ENCODE measurements at regions not wholly inside any gene's neighbourhood (a gene's known extent, or its start where the extent isn't known, plus 50 kb on each side); places are given as distances from the start of the nearest gene placed in this dataset.
"Not testable (repeated sequence)": the region's sequence is repeated elsewhere in the genome, so short reads cannot be mapped to it uniquely, and the experiment has no call there.

DNA sequence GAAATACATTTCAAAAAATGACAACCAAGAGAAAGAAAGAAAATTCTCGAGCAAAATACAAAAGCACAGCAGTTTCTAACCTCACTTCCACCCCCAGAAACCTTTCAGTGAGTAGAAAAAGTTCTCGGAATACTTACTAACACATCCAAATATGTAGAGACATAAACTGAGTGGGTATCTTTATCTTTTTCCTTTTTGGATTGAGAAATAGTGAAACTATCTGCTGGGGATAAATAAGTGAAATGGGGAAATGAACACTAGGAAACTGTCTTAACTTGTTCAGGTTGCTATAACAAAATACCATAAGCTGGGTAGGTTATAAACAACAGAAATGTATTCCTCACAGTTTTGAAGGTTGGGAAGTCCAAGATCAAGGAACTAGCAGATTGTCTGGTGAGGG lies 72.0 kb downstream of the VCAM1 start:
- Mint-ChIP-seq H3K27me3 (peaks cover 47% of the 10 kb centered on the region), H3K9me3 (ENCODE audit: low read depth) (no peaks in the 10 kb centered on the region), H3K4me3 (no peak overlapping the region), H3K36me3 (no peaks in the 10 kb centered on the region), H3K4me1 (no peaks in the 10 kb centered on the region), H3K27ac (no peak overlapping the region)
- no peak for ATAC-seq
- CTCF ChIA-PET: no interaction called here
- no peak for DNase-seq

DNA sequence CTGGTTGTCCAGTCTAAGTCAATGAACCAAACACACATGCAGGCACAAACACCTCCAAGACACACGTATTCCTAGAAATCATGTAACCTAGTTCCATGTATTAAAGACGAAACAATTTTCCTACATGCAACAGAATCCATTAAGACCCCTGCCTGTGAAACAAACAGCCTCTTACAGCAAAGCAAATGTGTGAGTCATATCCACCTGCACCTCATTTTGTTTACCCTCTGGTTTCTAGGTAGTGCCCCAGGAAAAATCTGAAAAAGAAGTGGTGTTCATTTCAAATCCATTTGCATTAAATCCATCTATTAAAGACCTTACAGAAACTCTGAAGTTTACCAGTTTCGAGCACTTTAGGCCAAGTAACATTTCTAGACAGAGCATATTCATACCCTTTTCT lies 74.1 kb downstream of the VCAM1 start:
- no peaks in the 10 kb centered on the region for H3K9me3 Mint-ChIP-seq (ENCODE audit: low read depth)
- H3K4me1 Mint-ChIP-seq: no peaks in the 10 kb centered on the region
- no peak overlapping the region for H3K27ac Mint-ChIP-seq
- peaks cover 48% of the 10 kb centered on the region for H3K27me3 Mint-ChIP-seq
- ATAC-seq (no peak), DNase-seq (no peak)
- no peak overlapping the region for H3K4me3 Mint-ChIP-seq
- no peaks in the 10 kb centered on the region for H3K36me3 Mint-ChIP-seq
- CTCF ChIA-PET: no interaction called here

DNA sequence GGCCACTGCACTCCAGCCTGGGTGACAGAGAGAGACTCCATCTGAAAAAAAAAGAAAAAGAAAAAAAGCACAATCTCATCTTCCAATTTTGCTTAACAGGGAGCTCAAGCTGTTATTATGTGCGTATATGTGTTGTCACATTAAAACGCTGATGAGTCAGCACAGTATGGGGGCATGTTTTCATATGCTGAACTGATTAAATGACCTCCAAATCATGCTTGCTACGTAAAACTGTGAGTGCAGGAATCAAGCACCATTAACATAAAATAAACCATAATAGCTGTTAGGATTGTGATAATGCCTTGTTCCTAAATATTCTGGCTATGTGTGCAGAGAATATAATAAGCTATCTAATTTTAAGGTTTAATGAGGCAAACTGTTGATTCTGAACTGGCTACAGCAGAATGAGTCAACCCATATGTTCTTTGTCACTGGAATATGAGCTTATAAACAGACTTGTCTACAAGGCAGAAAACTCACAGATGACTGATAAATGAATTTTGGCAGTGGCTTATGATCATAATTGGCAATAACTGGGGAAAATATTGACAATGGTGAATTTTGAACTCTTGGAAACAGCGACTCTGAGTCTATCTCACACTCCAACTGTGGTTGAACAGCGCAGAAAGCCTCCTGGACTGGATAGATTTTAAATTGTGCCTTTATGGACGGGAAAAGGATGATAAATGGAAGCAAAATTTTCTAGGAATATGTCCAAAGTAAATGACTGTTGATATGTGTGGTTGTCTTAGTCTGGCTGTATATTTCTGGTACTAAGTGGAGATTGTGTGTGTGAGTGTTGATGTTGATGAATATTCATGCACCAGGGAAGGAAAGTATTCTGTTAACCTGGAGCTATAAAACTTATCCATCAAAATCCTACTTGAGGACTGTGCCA lies 75.5 kb downstream of the VCAM1 start:
- no peak overlapping the region for H3K27ac Mint-ChIP-seq
- ATAC-seq: no peak
- peaks cover 46% of the 10 kb centered on the region for H3K27me3 Mint-ChIP-seq
- no peak overlapping the region for H3K4me3 Mint-ChIP-seq
- no peaks in the 10 kb centered on the region for H3K9me3 Mint-ChIP-seq (ENCODE audit: low read depth)
- no peaks in the 10 kb centered on the region for H3K4me1 Mint-ChIP-seq
- DNase-seq: no peak
- CTCF ChIA-PET: interaction anchor here (1.0 kb wide), 1 partner anchor 57 kb away, joined by 3 read pairs; no protein-coding TSS in a partner anchor
- no peaks in the 10 kb centered on the region for H3K36me3 Mint-ChIP-seq

DNA sequence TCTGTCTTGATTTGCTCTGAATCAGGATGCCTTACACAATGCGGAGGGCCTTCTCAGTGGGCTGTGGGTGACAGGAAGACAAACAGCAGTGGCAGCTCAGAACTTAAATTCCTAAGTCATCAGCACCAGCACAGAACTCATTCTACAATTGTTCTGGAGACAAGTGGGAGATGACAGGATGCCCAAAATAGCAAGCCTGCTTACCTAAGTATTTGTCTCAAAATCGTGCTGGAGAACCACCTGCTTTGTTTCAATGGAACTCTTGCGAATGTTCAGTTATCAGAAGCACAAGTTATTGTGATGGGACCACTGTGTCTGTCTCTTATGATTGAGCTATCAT lies 76.1 kb downstream of the VCAM1 start:
- H3K27ac Mint-ChIP-seq: no peak overlapping the region
- CTCF ChIA-PET: interaction anchor here (1.0 kb wide), 1 partner anchor 56 kb away, joined by 3 read pairs; no protein-coding TSS in a partner anchor
- H3K4me3 Mint-ChIP-seq: no peak overlapping the region
- no peak for DNase-seq
- no peaks in the 10 kb centered on the region for H3K4me1 Mint-ChIP-seq
- no peak for ATAC-seq
- no peaks in the 10 kb centered on the region for H3K36me3 Mint-ChIP-seq
- peaks cover 42% of the 10 kb centered on the region for H3K27me3 Mint-ChIP-seq
- H3K9me3 Mint-ChIP-seq (ENCODE audit: low read depth): no peaks in the 10 kb centered on the region

DNA sequence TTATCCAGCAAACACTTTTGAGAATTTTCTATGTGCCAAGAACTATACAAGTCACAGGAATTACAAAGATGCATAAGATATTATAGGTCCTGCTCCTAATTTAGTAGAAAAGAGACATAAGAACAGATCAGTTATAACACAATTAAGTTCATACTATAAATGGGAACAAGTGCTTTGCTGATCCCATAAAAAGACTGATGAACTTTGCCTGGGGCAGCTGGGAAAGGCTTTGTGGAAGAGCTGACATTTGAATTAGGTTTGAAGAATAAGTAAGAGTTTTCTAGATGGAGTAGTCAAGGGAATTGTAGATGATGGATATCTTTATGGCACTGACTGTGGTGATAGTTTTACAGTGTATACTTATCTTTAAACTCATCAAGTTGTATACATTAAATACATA lies 76.5 kb downstream of the VCAM1 start:
- no peak overlapping the region for H3K27ac Mint-ChIP-seq
- H3K36me3 Mint-ChIP-seq: no peaks in the 10 kb centered on the region
- no peaks in the 10 kb centered on the region for H3K4me1 Mint-ChIP-seq
- H3K4me3 Mint-ChIP-seq: no peak overlapping the region
- CTCF ChIA-PET: no interaction called here
- ATAC-seq (no peak), DNase-seq (no peak)
- H3K9me3 Mint-ChIP-seq (ENCODE audit: low read depth): no peaks in the 10 kb centered on the region
- H3K27me3 Mint-ChIP-seq: peaks cover 42% of the 10 kb centered on the region

DNA sequence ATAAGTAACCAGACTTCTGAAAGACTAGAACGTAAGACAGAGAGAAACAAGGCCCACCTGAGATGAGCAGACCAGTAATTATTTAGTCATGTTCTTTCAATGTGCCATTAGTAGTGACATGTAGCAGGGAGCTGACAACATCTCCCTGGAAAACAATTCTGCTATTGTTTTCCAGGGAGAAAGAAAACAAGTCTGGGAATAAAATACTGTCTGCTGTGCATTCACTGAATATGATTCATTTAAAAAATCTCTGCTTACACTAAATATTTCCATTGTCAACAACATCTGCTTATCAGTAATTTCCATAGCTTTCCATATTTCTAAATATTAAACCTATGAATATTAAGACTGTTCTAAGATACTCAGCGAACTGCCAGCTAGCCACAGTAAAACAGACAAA lies 80.0 kb downstream of the VCAM1 start:
- DNase-seq (no peak), ATAC-seq (no peak)
- Mint-ChIP-seq H3K36me3 (no peaks in the 10 kb centered on the region), H3K4me3 (no peak overlapping the region), H3K4me1 (no peaks in the 10 kb centered on the region), H3K27ac (no peak overlapping the region), H3K27me3 (peaks cover 33% of the 10 kb centered on the region), H3K9me3 (ENCODE audit: low read depth) (peaks cover 2% of the 10 kb centered on the region)
- CTCF ChIA-PET: no interaction called here

DNA sequence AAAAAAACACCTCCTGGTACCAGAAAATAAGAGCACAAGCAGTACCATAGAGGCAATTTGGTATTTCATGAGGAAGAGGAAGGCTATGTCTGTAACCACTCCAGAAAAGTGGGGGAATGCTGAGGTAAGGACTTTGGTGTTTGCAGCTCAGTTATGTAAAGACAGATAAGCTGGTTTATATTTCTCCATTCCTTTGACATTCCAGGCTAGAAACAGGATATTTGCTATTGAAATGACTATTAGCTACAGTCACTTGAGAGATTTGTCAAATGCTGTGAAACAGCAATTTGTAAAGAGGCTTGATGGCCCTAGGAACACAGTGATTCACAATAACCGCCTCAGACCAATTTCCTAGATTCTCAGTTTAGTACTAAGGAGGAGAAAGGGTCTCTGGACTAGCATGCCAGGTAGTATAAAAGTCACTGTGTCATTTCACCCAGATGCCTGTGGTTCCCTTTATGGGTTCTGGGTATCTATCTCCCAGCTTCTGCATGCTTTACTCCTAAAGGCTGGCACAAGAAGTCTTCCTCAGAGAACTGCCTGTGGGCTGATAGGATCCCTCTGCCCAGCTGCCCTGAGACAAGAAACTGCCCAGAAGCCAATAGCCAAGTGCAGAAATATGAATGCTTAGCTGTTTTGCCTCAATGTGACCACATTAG lies 80.5 kb downstream of the VCAM1 start:
- H3K27me3 Mint-ChIP-seq: peaks cover 31% of the 10 kb centered on the region
- CTCF ChIA-PET: interaction anchor here (0.5 kb wide), 1 partner anchor 29 kb away, joined by 3 read pairs; no protein-coding TSS in a partner anchor
- H3K36me3 Mint-ChIP-seq: no peaks in the 10 kb centered on the region
- peaks cover 2% of the 10 kb centered on the region for H3K9me3 Mint-ChIP-seq (ENCODE audit: low read depth)
- no peaks in the 10 kb centered on the region for H3K4me1 Mint-ChIP-seq
- H3K27ac Mint-ChIP-seq: no peak overlapping the region
- H3K4me3 Mint-ChIP-seq: no peak overlapping the region
- DNase-seq (no peak), ATAC-seq (no peak)

DNA sequence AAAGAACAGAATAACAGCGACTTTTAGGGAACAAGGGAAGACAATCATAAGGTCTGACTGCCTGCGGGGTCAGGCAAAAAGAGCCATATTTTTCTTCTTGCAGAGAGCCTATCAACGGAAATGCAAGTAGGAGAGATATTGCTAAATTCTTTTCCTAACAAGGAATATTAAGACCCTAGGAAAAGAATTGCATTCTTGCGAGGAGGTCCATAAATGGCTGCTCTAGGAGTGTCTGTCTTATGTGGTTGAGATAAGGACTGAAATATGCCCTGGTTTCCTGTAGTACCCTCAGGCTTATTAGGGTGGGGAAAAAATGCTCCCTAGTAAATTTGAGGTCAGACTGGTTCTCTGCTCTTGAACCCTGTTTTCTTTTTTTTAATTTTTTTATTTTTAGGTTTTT lies 81.7 kb downstream of the VCAM1 start:
- H3K4me3 Mint-ChIP-seq; H3K9me3 Mint-ChIP-seq (ENCODE audit: low read depth); ATAC-seq; CTCF ChIA-PET; H3K36me3 Mint-ChIP-seq; H3K27ac Mint-ChIP-seq; DNase-seq; H3K4me1 Mint-ChIP-seq: not testable (repeated sequence)
- peaks cover 27% of the 10 kb centered on the region for H3K27me3 Mint-ChIP-seq

DNA sequence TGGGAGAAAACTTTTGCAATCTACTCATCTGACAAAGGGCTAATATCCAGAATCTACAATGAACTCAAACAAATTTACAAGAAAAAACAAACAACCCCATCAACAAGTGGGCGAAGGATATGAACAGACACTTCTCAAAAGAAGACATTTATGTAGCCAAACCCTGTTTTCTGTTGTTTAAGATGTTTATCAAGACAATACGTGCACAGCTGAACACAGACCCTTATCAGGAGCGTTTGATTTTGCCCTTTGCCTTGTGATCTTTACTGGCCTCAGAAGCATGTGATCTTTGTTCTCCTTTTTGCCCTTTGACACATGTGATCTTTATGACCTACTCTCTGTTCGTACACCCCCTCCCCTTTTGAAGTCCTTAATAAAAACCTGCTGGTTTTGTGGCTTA lies 83.7 kb downstream of the VCAM1 start:
- CTCF ChIA-PET; H3K4me1 Mint-ChIP-seq; H3K4me3 Mint-ChIP-seq; ATAC-seq; DNase-seq; H3K9me3 Mint-ChIP-seq (ENCODE audit: low read depth); H3K36me3 Mint-ChIP-seq; H3K27ac Mint-ChIP-seq: not testable (repeated sequence)
- peaks cover 25% of the 10 kb centered on the region for H3K27me3 Mint-ChIP-seq

DNA sequence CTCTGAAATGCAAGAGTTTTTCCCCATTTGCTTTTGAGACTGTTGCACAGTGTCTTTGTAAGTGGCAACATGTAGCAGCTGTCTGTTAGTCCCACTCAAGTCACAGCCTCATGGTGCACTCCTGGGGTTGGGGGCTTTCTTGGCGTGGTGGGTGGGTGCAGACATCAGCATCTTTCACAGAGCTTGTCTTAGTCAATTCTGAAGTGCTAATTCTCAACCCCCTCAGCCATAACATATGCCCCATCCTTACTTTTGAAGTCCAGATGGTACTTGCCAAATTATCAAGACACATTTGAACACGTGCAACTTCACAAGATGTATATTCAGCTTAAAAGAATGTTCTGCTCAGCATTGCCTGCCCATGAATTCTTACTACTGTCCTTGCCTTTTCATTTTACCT lies 87.1 kb downstream of the VCAM1 start:
- DNase-seq (no peak), ATAC-seq (no peak)
- Mint-ChIP-seq H3K4me1 (peaks cover 5% of the 10 kb centered on the region), H3K36me3 (no peaks in the 10 kb centered on the region), H3K9me3 (ENCODE audit: low read depth) (peaks cover 2% of the 10 kb centered on the region), H3K27me3 (peaks cover 27% of the 10 kb centered on the region), H3K4me3 (no peak overlapping the region), H3K27ac (no peak overlapping the region)
- CTCF ChIA-PET: no interaction called here

DNA sequence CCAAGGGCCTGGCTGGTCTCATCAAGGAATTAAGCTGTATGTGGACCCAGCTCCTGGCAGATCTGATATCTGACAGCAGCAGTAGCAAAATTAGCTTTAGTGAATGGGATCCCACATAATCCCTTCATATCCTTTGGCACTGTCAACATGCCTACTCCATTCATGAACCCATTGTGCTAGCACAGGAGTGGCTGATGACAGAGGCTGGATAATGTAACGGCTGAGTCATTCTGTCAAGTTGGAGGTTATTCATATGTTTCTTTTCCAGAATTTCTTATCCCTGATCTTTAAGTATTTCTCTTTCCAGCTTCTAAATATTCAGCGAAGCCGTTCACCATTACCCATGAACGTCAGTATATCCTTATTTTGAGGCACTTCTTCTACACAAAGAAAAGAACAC lies 84.3 kb downstream of the EXTL2 start:
- ATAC-seq (no peak), DNase-seq (no peak)
- Mint-ChIP-seq H3K4me1 (peaks cover 14% of the 10 kb centered on the region), H3K4me3 (no peak overlapping the region), H3K27ac (no peak overlapping the region), H3K27me3 (peaks cover 28% of the 10 kb centered on the region), H3K9me3 (ENCODE audit: low read depth) (no peaks in the 10 kb centered on the region), H3K36me3 (peaks cover 10% of the 10 kb centered on the region)
- CTCF ChIA-PET: no interaction called here

DNA sequence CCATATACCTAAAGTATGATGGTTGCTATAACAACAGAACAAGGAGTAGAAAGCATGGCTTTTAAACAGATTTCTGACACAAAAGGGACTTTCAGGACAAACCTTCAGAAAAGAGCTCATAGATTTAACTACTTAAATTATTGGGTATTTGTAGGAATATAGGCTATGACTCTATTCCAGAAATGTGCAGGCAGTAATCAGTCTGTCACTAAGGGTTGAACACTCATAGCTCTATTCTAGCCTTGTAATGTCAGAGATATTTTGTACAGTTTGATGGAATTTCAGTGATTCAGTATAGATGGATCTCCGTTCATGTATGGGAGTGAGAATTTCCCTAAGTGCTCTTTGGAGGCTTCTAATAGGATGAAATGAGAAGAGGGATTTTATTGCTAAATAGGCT lies 82.8 kb downstream of the EXTL2 start:
- Mint-ChIP-seq H3K36me3 (peaks cover 13% of the 10 kb centered on the region), H3K4me3 (no peak overlapping the region), H3K9me3 (ENCODE audit: low read depth) (no peaks in the 10 kb centered on the region), H3K27me3 (peaks cover 18% of the 10 kb centered on the region), H3K4me1 (peaks cover 19% of the 10 kb centered on the region), H3K27ac (no peak overlapping the region)
- no peak for DNase-seq
- ATAC-seq: no peak
- CTCF ChIA-PET: no interaction called here

DNA sequence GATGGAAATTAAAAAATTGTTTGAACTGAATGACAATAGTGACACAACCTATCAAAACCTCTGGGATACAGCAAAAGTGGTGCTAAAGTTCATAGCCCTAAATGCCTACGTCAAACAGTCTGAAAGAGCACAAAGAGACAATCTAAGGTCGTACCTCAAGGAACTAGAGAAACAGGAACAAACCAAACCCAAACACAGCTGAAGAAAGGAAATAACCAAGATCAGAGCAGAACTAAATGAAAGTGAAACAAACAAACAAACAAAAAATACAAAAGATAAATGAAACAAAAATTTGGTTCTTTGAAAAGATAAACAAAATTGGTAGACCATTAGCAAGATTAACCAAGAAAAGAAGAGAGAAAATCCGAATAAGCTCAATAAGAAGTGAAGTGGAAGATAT lies 79.7 kb downstream of the EXTL2 start:
- CTCF ChIA-PET; DNase-seq; ATAC-seq; H3K9me3 Mint-ChIP-seq (ENCODE audit: low read depth); H3K27me3 Mint-ChIP-seq: not testable (repeated sequence)
- Mint-ChIP-seq H3K4me3 (peak overlapping the region; percentile 6), H3K36me3 (peaks cover 13% of the 10 kb centered on the region), H3K4me1 (peaks cover 13% of the 10 kb centered on the region), H3K27ac (peak overlapping the region; percentile 65)

DNA sequence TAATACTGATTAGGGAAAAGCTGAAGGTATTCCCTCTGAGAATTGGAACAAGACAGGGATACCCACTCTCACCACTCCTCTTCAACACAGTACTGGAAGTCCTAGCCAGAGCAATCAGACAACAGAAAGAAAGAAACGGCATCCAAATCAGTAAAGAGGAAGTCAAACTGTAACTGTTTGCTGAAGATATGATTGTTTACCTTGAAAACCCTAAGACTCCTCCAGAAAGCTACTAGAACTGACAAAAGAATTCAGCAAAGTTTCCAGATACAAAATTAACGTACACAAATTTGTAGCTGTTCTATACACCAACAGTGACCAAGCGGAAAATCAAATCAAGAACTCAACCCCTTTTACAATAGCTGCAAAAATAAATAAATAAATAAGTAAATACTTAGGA lies 78.6 kb downstream of the EXTL2 start:
- peaks cover 8% of the 10 kb centered on the region for H3K27me3 Mint-ChIP-seq
- CTCF ChIA-PET: no interaction called here
- H3K4me3 Mint-ChIP-seq: no peak overlapping the region
- peaks cover 13% of the 10 kb centered on the region for H3K4me1 Mint-ChIP-seq
- peaks cover 13% of the 10 kb centered on the region for H3K36me3 Mint-ChIP-seq
- peaks cover under 1% of the 10 kb centered on the region for H3K9me3 Mint-ChIP-seq (ENCODE audit: low read depth)
- no peak for DNase-seq
- no peak for ATAC-seq
- no peak overlapping the region for H3K27ac Mint-ChIP-seq

All from activated CD8-positive, alpha-beta memory T cell treated with anti-CD3 and anti-CD28 coated beads, Interleukin-2, amount 10 ng/mL, durations not matched to agents 7 days and 5 days (primary cell).